ENCODE measurements at regions not wholly inside any gene's neighbourhood (a gene's known extent, or its start where the extent isn't known, plus 50 kb on each side); places are given as distances from the start of the nearest gene placed in this dataset.

- no peak for TF ChIP-seq CTCF (conservative IDR thresholded peaks at IDR 0.05; ENCODE audit: low read depth, low read length)
- TF ChIP-seq MAZ (IDR thresholded peaks at IDR 0.05; ENCODE audit: borderline replicate concordance, low read depth, low read length), result no peak
- no peak for TF ChIP-seq POLR2A (IDR thresholded peaks at IDR 0.05; ENCODE audit: low read depth, low read length)
- TF ChIP-seq FOS (IDR thresholded peaks at IDR 0.05; ENCODE audit: low read depth, low read length), result no peak
- TF ChIP-seq RCOR1 (IDR thresholded peaks at IDR 0.05; ENCODE audit: insufficient replicate concordance, low read length), result no peak
- no peak for TF ChIP-seq CEBPB (IDR thresholded peaks at IDR 0.05; ENCODE audit: low read depth, low read length)
- no peak for TF ChIP-seq NFE2L2 (IDR thresholded peaks at IDR 0.05; ENCODE audit: low read depth, low read length)
- TF ChIP-seq BHLHE40 (IDR thresholded peaks at IDR 0.05; ENCODE audit: low read depth, low read length), result no peak
- no peak for TF ChIP-seq USF2 (IDR thresholded peaks at IDR 0.05; ENCODE audit: low read depth, low read length)
Measured at GRCh38 chr6:131443514-131443913, 129.5 kb upstream of the ARG1 start.
